GM12878 (cell line): ENCODE measurements at regions not wholly inside any gene's neighbourhood (a gene's known extent, or its start where the extent isn't known, plus 50 kb on each side); places are given as distances from the start of the nearest gene placed in this dataset.

Experiments
- CHD2 ChIP-seq: IDR thresholded peaks from 2 replicates; pipeline ENCODE4 v1.6.1; 2011; ENCODE audit warnings: low read depth, low read length, improper control_type of control experiment, borderline replicate concordance
- EZH2 ChIP-seq: IDR thresholded peaks from 2 replicates; pipeline ENCODE4 v1.6.1; 2012; ENCODE audit warnings: low read depth, mild to moderate bottlenecking, control low read depth, inconsistent platforms, low read length, borderline replicate concordance; ENCODE audit not compliant: control insufficient read depth
- JUND ChIP-seq: IDR thresholded peaks from 2 replicates; pipeline ENCODE4 v1.6.1; 2012; ENCODE audit warnings: low read depth, mild to moderate bottlenecking, low read length, improper control_type of control experiment, moderate library complexity
- PML ChIP-seq: IDR thresholded peaks from 2 replicates; pipeline ENCODE4 v1.6.1; 2012; ENCODE audit warnings: low read length, inconsistent platforms
- POLR2AphosphoS5 ChIP-seq: IDR thresholded peaks from 2 replicates; pipeline ENCODE4 v1.6.1; 2011; ENCODE audit warnings: mild to moderate bottlenecking, low read length, inconsistent platforms
- RELA ChIP-seq: fragments of 450-650 bp; IDR thresholded peaks from 2 replicates; pipeline ENCODE4 v1.8.0; 2014; ENCODE audit warnings: borderline replicate concordance; ENCODE audit not compliant: partially characterized antibody
- SUZ12 ChIP-seq: fragments of 200-600 bp; sonication (generic); IDR thresholded peaks from one replicate; pipeline ENCODE4 v1.6.1; 2018; ENCODE audit warnings: antibody characterized with exemption, mild to moderate bottlenecking; ENCODE audit not compliant: unreplicated experiment
- YY1 ChIP-seq: IDR thresholded peaks from 2 replicates; pipeline ENCODE4 v1.6.1; 2011; ENCODE audit warnings: low read depth, mild to moderate bottlenecking, low read length
- TF ChIP-seq, protein P1 (sequence below), 3 experiments: IDR thresholded peaks in 2 of 3; conservative IDR thresholded peaks in 1 of 3; 2 replicates each; pipeline ENCODE4 v1.5.1; 2011; ENCODE audit warnings: low read depth in 3 of 3, low read length in 3 of 3, mild to moderate bottlenecking in 3 of 3, control low read depth in 2 of 3, moderate library complexity in 2 of 3, inconsistent platforms in 1 of 3, mixed read lengths in 1 of 3; ENCODE audit not compliant: control insufficient read depth in 2 of 3, insufficient read depth in 1 of 3; ENCODE audit errors: extremely low read depth in 1 of 3
- TF ChIP-seq, protein P2 (sequence below): IDR thresholded peaks from 2 replicates; pipeline ENCODE4 v1.6.1; 2011; ENCODE audit warnings: borderline replicate concordance, low read depth, mild to moderate bottlenecking, moderate library complexity, low read length; ENCODE audit not compliant: insufficient read depth, poor library complexity, severe bottlenecking
- TF ChIP-seq, protein P3 (sequence below): fragments of 450-650 bp; IDR thresholded peaks from 2 replicates; pipeline ENCODE4 v1.6.1; 2018; ENCODE audit warnings: borderline replicate concordance, mild to moderate bottlenecking; ENCODE audit not compliant: partially characterized antibody

DNA sequence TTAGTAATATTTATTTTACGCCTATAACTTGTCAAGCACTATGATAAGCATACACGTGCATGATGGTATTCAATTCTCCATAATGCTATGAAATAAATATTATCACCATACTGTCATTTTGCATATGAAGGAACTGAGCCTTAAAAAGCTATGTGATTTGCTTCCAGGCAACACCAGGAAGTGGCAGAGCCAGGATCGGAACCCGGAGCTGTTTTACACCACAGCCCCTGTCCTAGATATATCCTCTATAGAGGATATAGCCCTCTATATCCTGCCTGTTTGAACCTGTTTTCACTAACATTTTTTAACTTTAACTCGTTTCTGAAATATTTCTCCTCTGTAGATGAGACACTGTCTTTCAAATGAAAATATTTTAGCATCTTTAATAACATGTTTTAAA, 690.0 kb downstream of the SATB2 start:
- TF ChIP-seq SUZ12, result no peak
- TF ChIP-seq, protein P1, sequence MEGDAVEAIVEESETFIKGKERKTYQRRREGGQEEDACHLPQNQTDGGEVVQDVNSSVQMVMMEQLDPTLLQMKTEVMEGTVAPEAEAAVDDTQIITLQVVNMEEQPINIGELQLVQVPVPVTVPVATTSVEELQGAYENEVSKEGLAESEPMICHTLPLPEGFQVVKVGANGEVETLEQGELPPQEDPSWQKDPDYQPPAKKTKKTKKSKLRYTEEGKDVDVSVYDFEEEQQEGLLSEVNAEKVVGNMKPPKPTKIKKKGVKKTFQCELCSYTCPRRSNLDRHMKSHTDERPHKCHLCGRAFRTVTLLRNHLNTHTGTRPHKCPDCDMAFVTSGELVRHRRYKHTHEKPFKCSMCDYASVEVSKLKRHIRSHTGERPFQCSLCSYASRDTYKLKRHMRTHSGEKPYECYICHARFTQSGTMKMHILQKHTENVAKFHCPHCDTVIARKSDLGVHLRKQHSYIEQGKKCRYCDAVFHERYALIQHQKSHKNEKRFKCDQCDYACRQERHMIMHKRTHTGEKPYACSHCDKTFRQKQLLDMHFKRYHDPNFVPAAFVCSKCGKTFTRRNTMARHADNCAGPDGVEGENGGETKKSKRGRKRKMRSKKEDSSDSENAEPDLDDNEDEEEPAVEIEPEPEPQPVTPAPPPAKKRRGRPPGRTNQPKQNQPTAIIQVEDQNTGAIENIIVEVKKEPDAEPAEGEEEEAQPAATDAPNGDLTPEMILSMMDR (IDR thresholded peaks at IDR 0.05 in 2 of 3, conservative IDR thresholded peaks at IDR 0.05 in 1 of 3; ENCODE audit: control insufficient read depth in 2 of 3, extremely low read depth in 1 of 3, insufficient read depth in 1 of 3, low read depth in 3 of 3, low read length in 3 of 3), result no peak
- TF ChIP-seq EZH2, result no peak
- TF ChIP-seq CHD2, result no peak
- no peak for TF ChIP-seq JUND
- no peak for TF ChIP-seq RELA
- TF ChIP-seq PML, result no peak
- no peak for TF ChIP-seq YY1
- TF ChIP-seq POLR2AphosphoS5, result no peak
- TF ChIP-seq, protein P2, sequence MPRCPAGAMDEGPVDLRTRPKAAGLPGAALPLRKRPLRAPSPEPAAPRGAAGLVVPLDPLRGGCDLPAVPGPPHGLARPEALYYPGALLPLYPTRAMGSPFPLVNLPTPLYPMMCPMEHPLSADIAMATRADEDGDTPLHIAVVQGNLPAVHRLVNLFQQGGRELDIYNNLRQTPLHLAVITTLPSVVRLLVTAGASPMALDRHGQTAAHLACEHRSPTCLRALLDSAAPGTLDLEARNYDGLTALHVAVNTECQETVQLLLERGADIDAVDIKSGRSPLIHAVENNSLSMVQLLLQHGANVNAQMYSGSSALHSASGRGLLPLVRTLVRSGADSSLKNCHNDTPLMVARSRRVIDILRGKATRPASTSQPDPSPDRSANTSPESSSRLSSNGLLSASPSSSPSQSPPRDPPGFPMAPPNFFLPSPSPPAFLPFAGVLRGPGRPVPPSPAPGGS, result no peak
- TF ChIP-seq, protein P3, sequence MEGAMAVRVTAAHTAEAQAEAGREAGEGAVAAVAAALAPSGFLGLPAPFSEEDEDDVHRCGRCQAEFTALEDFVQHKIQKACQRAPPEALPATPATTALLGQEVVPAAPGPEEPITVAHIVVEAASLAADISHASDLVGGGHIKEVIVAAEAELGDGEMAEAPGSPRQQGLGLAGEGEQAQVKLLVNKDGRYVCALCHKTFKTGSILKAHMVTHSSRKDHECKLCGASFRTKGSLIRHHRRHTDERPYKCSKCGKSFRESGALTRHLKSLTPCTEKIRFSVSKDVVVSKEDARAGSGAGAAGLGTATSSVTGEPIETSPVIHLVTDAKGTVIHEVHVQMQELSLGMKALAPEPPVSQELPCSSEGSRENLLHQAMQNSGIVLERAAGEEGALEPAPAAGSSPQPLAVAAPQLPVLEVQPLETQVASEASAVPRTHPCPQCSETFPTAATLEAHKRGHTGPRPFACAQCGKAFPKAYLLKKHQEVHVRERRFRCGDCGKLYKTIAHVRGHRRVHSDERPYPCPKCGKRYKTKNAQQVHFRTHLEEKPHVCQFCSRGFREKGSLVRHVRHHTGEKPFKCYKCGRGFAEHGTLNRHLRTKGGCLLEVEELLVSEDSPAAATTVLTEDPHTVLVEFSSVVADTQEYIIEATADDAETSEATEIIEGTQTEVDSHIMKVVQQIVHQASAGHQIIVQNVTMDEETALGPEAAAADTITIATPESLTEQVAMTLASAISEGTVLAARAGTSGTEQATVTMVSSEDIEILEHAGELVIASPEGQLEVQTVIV, result no peak
